Stimulated activated naive CD4-positive, alpha-beta T cell (primary cell): ENCODE measurements at regions not wholly inside any gene's neighbourhood (a gene's known extent, or its start where the extent isn't known, plus 50 kb on each side); places are given as distances from the start of the nearest gene placed in this dataset.
A peak's percentile ranks its signal among the peaks of the same experiment; 100 is the strongest.

Experiments used
- DNase-seq, 6 experiments: peaks; one replicate each; lab custom pipeline; 2025; lab: John Stamatoyannopoulos, UW

- peak in 4 of 6 experiments; percentile 7 to 26 (median 20) for DNase-seq
Observed at GRCh38 chr14:21749306-21749868, 75.8 kb upstream of the OR4E1 start.

GRCh38 chr14:21748869-21749303 lies 75.3 kb upstream of the OR4E1 start:
- peak; percentile 5 to 53 (median 36) for DNase-seq

GRCh38 chr14:21735639-21736307 lies 62.2 kb upstream of the OR4E1 start:
- DNase-seq: peak in 1 of 6 experiments; percentile 14

GRCh38 chr14:21735200-21735599 lies 61.6 kb upstream of the OR4E1 start:
- no peak for DNase-seq

GRCh38 chr14:21734457-21735074 lies 60.9 kb upstream of the OR4E1 start:
- peak in 5 of 6 experiments; percentile 9 to 70 (median 45) for DNase-seq

GRCh38 chr14:21729703-21730233 lies 56.1 kb upstream of the OR4E1 start:
- DNase-seq: peak in 1 of 6 experiments; percentile 11

- no peak for DNase-seq
Observed at GRCh38 chr14:21725250-21725649, 51.6 kb upstream of the OR4E1 start.

- no peak for DNase-seq
Observed at GRCh38 chr14:21724090-21724973, 50.7 kb upstream of the OR4E1 start.

- peak in 3 of 6 experiments; percentile 3 to 17 (median 8) for DNase-seq
Observed at GRCh38 chr14:21723431-21724045, 49.9 kb upstream of the OR4E1 start.
